Islet of Langerhans (tissue), 1 donor: ENCODE measurements at regions not wholly inside any gene's neighbourhood (a gene's known extent, or its start where the extent isn't known, plus 50 kb on each side); places are given as distances from the start of the nearest gene placed in this dataset.

Experiments used
- FAIRE-seq: peaks from one replicate; lab custom pipeline; 2011; peaks lifted over from hg19 to GRCh38; lab: Jason Lieb, UNC

DNA sequence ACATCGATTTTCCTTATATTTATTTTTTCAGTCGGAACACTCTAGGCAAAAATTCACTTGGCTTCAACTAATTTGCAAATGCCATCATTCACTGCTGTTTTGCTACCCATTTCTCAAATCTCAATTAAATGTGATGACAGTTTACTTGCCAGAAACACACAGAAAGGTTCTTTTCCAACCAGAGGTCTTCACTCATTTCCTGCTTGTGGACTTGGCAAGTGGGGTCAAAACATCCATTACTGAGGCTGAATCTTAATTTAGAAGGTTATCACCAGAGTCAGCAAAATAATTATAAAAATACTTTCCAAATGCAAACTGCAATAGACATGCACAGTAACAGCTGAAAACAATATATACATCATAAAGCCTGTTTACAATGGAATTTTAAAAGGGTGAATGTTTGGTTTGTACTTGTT lies 625.4 kb upstream of the TBL1XR1 start:
- no peak for FAIRE-seq

DNA sequence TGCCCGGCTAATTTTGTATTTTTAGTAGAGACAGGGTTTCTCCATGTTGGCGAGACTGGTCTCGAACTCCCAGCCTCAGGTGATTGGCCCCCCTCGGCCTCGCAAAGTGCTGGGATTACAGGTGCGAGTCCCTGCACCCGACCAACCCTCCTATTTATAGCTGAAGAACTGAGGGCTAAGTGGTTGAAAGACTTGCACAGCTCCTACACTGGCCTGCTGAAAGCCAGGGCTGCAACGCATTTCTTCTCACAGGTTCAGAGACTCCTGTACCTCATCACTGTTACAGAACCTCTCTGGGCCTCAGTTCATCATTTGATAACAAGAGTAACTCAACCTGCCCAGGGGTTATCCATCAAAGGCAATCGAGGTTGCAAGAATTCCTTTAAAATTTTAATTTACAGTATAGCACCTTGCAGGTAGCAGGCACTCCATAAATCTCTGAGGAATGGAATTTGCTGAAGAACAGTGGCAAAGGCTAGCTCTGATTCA lies 626.5 kb upstream of the TBL1XR1 start:
- no peak for FAIRE-seq

DNA sequence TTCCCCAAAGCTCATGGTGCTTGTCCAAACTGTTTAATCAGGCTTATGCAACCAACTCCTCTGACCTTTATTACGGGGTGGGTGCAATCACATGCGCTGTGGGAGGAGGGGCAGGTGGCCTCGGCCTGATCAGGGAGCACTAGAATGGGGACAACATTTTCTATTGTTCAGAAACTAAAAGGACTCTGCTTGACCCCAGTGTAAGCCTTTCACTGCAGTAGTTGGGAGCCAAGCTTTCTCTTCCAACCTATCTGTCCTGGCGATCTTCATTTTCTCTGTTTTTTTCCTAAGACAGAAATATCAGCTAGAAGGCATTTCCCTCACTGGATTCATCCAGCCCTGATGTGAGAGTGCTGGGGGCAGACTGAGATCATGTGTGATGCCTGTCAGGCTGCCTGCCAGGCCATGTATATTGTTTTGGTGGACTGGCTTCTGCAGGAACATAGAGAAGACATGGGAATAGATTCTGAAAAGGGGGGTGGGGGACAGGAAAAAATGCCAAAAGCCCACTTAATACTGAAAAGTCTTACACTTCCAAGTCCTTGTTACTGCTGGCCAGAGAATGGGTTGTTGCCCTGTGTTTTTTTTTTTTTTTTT lies 627.0 kb upstream of the TBL1XR1 start:
- FAIRE-seq: no peak

DNA sequence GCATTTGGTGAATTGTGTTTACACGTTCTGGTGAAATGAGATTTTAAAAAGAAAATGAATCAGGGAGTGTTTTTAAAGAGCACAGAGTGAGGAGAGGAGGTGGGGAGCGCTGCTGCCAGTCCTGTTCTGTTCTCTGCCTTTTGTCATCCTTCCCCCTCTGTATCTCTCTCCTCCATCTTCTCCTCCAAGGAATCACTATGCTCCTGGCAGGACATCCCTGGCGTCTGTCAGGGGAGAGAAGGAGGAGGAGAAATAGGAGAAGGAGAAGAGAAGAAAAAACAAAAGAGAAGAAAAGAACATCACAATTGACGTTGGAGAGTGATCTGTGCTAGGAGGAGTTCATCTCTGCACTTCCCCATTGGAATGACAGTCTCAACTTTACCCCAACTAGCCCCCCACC lies 627.6 kb upstream of the TBL1XR1 start:
- no peak for FAIRE-seq

DNA sequence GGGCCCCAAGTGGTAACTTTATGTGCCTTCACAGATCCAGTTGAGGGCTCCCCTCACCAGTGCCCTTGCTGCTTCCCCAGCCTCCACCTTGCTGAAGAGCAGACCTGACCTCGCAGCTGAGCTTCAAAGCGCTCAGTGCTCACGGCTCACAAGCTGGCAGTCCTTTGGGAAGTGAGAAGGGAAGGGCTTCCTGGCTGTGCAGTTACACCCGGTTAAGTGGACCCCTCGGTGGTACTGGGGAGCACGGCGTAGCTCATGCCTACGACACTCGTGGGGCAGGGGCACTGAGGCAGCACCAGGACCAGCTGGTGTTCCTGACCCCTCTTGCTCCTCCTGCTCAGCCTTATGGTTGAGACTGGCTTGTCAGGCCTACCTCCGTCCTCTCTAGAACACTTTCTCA lies 629.0 kb upstream of the TBL1XR1 start:
- FAIRE-seq: no peak

DNA sequence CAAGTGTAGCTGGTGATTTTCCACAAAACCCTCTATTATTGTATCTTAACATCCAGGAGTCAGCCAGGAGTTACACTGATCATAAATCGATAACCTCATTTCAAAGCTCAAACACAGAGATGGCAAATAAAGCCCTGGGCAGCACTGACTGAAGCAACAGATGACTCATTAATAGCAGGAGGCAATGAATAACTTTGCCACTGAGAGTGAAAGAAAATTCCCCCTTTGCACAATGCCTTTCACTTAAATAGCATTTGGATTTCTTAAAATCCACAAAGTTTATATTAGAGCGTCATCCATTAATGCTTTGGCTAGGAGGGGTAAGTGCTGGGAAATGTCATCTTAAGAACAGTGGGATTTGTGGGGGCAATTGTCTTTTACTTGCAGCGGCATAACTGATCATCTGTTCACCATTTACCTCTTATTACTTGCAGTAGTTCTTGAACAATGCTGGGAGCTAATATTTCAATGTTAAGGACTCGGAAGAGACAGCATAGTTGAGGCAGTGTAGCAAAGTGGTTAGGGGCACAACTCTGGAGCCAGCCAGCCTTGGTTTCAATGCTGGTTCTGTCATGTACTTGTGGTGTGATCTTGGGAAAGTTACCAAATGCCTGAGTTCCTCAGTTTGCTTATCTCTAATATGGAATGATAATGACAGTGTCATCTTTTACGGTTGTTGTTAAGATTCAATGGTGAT lies 630.4 kb upstream of the TBL1XR1 start:
- FAIRE-seq: no peak

DNA sequence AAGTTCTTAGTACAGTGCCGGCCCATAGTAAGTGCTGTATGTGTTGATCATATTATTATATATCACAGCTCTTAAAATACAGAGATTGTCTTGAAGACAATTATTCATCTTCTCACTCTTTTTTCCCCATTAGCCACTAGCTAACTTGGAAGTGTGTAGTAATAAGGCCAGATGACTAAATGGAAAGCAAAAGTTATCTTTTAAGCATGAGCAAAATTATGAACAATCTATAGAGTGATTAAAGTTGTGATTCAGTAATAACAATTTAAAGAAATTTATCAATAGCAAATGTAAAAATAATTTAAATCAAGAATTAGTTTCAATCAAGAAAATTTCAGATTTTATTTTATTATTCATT lies 630.9 kb upstream of the TBL1XR1 start:
- no peak for FAIRE-seq

DNA sequence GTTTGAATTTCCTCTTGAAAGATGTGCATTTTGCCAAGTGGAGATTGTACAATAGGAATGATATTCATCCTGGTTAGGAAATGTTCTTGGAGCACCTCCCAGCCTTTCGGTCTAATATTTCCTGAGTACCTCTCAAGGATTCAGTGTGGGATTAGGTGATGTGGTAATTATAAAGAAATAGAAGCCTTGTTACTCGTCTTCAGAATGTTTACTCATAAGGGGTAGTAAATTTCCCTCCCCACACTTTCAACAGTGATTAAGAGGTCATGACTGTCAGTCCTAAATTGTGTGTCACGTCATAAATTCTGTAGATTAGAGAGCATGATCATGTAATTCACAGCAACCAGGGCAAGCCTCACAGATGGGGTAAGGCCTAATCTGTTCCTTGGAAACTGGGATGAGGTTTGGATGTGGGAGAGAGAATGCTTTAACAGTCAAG lies 633.1 kb upstream of the TBL1XR1 start:
- FAIRE-seq: no peak

DNA sequence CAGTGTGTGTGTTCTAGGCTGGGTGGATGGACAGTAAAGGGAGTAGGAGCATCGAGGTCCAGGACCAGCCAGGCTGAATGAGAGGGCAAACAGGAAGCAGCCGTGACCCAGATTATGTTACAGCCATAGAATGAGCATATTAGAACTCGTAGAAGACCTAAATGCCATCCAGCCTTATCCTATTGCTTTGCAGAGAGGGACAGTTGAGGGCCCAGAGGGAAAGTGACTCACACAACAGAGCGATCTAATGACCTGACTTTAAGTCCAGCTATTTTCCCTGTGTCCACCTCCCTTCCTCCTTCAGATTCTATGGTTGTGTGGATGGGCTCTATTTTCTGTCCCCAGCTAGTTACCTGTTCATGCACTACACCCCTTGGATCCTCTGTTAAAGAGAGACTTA lies 634.1 kb upstream of the TBL1XR1 start:
- no peak for FAIRE-seq

DNA sequence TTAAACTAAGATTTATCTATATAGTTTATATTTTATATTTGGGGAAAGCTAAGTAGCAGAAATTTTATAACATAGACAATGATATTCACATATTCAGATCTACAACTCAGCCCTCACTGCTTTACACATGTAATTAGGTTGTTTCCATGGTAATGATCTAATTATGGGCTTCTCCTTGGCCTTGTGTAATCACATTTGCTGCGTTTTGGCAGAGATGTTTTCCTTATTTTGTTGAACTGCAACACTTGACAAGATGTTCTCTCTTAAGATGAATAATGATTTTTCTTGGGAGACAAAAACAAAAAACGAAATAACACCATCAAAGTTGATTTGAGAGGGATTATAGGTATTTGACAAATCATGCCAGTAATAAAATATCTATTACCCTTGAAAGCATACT lies 635.6 kb upstream of the TBL1XR1 start:
- FAIRE-seq: no peak

DNA sequence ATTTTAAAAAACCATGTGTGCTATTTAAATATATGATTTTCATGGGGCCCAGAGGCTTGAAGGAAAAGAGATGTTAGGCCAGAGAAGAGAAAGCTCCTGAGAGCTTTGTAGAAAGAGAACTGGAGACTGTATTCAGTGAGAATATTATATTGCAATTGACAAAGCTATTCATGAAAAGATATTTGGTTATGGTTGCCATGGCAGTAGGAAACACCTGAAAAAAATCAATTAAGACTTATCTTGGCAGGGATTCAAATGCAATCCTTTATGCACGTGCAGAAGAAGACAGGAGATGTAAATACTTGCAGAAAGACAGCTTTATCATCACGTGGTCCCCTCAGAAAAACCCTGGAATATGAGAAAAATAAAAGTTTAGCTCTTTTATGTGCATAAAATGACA lies 636.0 kb upstream of the TBL1XR1 start:
- no peak for FAIRE-seq

DNA sequence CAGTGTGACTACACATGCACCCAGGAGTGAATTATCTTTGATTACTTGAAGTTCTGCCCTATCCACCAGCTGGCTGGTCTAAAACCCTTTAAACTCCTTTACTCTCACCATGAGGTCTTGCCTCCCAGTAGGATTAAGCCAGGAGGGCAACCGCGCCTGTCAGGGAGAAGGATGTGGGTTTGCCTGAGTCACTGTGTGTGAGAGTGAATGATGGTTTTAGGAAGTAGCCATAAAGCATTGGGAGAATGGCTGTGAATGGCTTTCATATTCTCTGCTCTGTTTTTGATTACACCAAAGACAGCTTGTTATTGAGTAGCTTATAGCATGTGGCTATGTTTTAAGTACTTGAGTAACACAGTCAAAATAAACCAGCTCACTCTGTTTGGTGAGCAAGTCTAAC lies 637.7 kb upstream of the TBL1XR1 start:
- FAIRE-seq: no peak

DNA sequence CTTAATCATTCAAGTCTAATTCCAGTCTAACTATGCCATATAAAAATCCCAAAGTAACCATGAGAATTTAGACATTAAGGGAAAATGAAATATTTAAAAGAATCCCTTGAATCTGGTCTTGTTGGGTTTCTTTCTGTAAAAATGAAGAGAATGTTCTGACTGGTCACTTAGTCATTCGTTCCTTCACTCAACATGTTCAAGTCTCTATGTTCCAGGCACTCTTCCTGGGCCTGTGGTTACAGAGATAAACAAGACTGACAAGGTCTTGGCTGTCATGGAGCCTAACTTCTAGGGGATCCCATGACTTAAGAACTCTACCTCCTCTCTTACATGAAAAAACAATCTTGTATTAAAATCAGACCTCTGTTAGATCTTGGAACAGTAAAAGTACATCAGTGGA lies 638.6 kb upstream of the TBL1XR1 start:
- FAIRE-seq: no peak

DNA sequence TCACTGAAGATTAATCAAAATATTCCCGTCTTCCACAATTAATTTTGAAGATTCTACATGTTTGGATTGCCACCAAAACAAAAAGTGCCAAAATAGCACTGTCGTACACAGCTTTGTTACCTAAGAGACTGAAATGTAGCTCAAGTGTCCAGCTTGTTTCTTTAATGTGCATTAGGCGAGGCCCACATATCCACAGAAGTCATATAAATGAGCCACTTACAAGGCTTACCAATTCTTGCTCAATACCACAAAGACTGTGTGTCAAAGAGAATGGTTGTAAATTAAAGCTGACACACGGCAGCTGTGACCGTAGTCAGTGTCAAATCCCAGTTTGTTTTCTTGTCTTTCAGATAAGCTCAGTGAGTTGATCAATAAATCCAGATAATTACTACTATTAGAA lies 639.4 kb upstream of the TBL1XR1 start:
- FAIRE-seq: no peak

DNA sequence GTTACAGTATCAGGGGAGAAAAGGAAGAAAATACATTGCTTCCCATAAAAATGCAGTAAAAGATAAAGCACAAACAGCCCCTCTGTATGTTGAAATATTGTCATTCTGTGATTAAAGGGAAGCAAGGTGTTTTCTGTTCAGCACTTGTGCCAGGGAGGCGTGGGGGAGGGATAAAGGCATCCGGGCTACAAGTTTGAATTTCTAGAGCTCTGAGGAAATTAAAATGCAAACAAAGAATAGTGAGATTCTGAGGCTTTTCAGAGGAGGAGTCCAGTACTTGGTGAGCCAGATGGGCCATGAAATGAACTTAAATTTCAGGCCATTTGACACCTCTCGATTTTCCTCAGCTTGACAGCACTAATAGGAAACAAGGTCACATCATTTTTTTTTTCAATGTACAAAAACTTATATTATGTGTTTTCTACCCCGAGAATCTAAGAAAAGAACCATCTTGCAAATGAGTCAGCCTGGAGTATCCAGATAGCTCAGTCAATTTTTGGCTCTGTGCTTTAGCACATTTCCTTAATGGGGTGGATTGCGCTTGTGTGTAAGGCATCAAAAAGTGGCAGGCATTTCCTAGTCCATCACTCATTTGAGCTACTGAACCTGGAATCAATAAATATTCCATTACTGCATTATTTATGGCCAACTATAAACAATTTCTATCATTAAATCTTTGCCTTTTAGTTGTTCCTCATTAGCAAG lies 640.8 kb upstream of the TBL1XR1 start:
- FAIRE-seq: no peak

DNA sequence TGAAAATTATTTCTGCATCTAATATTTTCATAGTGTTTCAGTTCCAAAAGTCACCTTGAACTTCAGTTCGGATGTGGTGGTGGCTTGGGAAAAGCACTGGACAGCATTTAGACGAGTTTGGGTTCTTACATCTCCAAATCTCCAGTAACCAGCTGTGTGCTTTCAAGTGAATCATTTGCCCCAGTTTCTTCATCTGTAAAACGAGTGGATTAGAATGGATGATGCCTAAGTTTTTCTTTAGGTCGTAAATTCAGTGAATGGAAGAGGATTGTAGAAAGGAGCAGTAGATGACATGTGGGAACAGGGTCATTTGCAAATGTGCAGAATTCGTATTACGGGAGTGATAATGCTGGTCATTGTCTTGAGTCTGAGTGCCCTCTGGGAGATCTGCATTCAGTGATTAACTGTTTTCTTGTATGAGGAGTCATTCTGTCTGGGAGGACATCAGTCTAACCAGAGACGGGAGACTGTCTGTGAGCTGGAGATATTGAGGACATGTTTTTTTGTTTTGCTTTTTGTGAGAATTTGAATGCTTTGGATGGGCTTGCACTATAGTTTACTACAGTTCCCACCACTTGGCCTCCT lies 641.6 kb upstream of the TBL1XR1 start:
- no peak for FAIRE-seq

DNA sequence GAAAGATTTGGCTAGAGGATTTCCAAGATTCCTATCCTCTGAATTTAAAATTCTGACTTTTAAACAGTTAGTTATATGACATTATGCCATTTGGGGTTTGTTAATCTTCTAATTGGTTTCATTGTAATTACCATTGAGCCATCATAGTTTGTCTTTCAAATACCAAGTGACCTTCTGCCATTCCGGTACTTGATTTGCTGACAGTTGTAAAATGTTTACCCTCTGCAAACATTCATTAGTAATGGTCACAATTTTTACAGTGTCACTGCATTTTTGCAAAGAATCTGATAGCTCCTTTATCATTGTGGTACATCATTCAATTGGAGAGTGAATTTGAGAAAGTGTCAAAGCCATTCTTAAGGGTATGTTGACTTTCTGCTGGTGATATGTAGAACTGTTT lies 645.0 kb upstream of the TBL1XR1 start:
- no peak for FAIRE-seq

DNA sequence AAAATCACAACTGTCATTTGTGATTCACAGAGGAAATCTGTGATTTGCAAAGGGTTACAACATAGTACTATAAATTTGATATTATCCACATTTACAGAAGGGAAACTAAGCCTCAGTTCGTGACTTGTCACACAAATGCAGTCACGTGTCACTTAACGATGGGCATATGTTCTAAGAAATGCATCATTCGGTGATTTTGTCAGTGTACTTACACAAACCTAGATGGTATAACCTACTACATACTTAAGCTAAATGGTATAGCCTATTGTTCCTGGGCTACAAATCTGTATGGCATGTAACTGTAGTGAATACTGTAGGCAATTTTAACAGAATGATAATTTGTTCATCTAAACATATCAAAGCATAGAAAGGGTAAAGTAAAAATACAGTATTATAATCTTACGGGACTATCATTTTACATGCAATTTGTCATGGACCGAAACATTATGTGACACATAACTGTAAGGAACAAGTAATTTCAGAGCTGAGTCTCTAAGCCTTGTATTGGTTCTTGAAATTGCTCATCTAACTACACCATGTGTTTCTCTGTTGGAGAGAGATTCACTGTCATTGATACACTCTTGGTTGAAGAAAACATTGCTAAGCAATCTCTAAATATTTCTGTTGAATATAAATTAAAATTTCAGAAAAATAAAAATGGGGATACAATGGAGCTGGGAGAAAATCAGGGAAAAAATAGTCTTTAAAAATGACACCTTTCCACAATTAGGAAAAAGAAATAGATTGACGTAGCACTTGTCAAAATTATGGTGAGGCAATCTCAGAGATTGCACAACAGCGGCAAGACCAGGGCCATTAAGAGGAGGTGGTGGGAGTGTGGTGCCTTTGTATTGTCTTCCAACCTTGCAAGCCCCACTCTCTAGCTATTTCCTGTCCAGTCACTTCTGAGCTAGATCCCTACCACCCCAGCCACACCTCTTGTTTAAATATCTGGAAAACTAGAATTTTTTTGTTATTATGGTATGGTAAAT lies 645.8 kb upstream of the TBL1XR1 start:
- FAIRE-seq: no peak

DNA sequence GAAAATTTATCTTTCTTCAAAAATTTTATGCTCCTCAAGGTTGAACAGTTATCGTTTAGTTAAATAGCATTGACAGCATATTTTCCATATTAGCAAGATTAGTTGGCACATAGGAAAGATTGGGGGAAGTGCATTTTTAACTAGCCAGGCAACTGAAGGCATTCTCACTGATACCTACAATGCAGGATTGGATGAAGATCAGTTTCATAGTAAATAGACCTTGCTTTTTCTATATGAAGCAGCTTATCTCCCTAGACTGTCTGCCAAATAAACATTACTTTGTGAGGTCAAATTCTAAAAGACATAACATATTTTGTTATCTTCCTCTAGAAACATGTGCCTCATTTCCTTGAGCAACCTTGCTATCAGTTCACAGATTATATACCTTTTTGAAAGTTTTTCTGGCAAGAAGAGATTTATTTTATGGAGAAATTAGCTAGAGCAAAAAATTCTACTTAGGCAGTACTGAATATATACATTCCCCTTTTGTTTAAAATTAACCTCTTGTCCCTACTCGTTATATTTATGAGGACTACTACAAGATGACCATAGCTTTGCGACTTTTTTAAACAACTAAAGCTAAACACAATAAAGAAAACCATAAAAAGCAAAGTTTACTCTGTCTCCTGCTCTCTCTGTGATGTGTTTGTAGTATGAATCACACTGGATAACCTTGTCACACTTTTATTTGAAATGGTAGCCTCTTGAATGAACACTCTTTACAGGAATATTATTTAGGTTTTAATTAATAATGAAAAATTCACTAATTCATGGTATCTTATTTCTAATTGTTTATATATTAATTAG lies 654.9 kb upstream of the TBL1XR1 start:
- FAIRE-seq: no peak

DNA sequence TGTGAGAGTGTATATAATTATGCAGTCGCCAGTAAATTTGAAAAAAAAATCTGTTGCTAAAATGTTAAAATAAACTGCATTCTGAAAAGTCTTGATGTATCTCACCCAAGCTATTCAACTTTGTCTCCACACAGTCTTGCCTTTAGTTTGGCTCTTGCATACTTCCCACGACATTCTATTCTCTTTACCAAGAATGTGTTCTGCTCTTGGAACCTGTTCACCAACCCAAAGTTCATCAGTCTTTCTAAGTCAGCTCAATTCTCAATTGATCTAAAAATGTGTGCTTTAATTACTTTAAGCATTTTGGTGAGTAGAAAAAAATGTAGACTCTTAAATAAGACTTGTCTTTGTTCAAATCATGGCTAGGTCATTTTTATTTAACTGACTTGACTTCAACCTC lies 657.7 kb upstream of the TBL1XR1 start:
- FAIRE-seq: no peak

DNA sequence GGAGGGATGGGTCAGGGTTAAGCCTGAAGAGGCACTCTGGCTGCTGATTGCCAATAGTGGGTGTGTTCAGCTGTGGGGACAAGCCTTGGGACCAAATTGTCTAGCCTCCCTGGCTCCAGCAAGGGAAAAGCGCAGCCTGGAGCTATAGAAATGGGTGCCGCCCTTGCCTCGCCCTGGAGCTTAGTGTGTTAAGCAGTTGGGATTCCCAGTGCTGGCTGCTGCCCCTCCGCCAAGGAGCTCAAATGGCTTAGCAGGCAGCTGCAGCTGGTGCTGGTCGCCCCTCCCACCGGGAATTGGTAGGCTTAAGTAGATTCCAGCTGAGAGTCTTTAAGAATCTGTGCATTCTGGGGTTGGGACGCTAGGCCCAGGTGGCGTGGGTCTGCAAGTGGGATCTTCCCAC lies 662.9 kb upstream of the TBL1XR1 start:
- no peak for FAIRE-seq
